Stomach (tissue), 4 donors: ENCODE measurements at regions not wholly inside any gene's neighbourhood (a gene's known extent, or its start where the extent isn't known, plus 50 kb on each side); places are given as distances from the start of the nearest gene placed in this dataset.

Source experiments
- EP300 ChIP-seq: sonication (generic); formaldehyde crosslinking; IDR thresholded peaks from one replicate; pipeline ENCODE4 v1.6.1; 2017; ENCODE audit warnings: antibody characterized with exemption
- POLR2A ChIP-seq, 4 donors: fragments of 450-650 bp; IDR thresholded peaks; one replicate each; pipeline ENCODE4 v1.6.1; 2016; ENCODE audit warnings: antibody characterized with exemption in 4 of 4, control low read depth in 2 of 4, mild to moderate bottlenecking in 1 of 4, moderate library complexity in 1 of 4
- POLR2AphosphoS5 ChIP-seq, 3 donors: sonication (generic); formaldehyde crosslinking; IDR thresholded peaks; one replicate each; pipeline ENCODE4 v1.6.1; 2016; ENCODE audit warnings: antibody characterized with exemption in 3 of 3
- TF ChIP-seq, protein P1 (sequence below), 7 experiments: fragments of 450-650 bp in 4 of 7; fragments of 200-600 bp in 3 of 7; sonication (generic) in 3 of 7; IDR thresholded peaks; one replicate each; pipeline ENCODE4 v1.5.1; 2016 to 2019; ENCODE audit warnings: antibody characterized with exemption in 7 of 7, control low read depth in 2 of 7, mild to moderate bottlenecking in 1 of 7

DNA sequence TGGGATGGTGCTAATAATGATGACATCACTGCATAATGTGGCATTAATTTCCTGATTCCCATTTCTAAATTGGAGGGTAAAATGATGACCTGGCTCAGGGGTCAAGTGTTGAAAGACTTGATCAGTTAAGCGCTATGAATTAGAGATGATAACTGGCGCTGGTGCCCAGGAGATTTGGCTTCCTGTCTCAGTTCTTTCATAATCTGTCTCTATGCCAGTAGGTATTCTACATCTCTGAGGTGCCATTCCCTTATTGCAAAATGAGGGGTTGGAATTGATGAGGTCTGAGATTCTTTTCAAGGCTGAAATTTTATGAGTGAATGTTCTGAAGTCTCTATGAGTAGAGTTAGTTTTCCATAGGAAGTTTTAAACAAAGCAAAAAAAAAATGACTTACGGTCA is 1715.1 kb upstream of the WWC1 start:
- TF ChIP-seq, protein P1, sequence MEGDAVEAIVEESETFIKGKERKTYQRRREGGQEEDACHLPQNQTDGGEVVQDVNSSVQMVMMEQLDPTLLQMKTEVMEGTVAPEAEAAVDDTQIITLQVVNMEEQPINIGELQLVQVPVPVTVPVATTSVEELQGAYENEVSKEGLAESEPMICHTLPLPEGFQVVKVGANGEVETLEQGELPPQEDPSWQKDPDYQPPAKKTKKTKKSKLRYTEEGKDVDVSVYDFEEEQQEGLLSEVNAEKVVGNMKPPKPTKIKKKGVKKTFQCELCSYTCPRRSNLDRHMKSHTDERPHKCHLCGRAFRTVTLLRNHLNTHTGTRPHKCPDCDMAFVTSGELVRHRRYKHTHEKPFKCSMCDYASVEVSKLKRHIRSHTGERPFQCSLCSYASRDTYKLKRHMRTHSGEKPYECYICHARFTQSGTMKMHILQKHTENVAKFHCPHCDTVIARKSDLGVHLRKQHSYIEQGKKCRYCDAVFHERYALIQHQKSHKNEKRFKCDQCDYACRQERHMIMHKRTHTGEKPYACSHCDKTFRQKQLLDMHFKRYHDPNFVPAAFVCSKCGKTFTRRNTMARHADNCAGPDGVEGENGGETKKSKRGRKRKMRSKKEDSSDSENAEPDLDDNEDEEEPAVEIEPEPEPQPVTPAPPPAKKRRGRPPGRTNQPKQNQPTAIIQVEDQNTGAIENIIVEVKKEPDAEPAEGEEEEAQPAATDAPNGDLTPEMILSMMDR (IDR thresholded peaks at IDR 0.05), result no peak
- TF ChIP-seq POLR2AphosphoS5 (IDR thresholded peaks at IDR 0.05) (no peak), POLR2A (IDR thresholded peaks at IDR 0.05) (no peak), EP300 (no peak)
